ENCODE measurements at regions not wholly inside any gene's neighbourhood (a gene's known extent, or its start where the extent isn't known, plus 50 kb on each side); places are given as distances from the start of the nearest gene placed in this dataset.

- no peak for TF ChIP-seq YY1 (IDR thresholded peaks at IDR 0.05; ENCODE audit: low read depth)
- TF ChIP-seq TAF1 (IDR thresholded peaks at IDR 0.05; ENCODE audit: low read depth) = no peak
These were observed 286.8 kb downstream of the RBM43 start for GRCh38 chr2:150974864-150975263.
